HPDE6-E6E7 (cell line): ENCODE measurements at regions not wholly inside any gene's neighbourhood (a gene's known extent, or its start where the extent isn't known, plus 50 kb on each side); places are given as distances from the start of the nearest gene placed in this dataset.

Experiments used
- DNase-seq: peaks from one replicate; pipeline ENCODE4 v3.0.0; 2011; ENCODE audit warnings: missing footprints; ENCODE audit errors: extremely low spot score

GRCh38 chr18:10057894-10058791, 144.3 kb downstream of the VAPA start:
- DNase-seq, result peak; percentile 26

DNA sequence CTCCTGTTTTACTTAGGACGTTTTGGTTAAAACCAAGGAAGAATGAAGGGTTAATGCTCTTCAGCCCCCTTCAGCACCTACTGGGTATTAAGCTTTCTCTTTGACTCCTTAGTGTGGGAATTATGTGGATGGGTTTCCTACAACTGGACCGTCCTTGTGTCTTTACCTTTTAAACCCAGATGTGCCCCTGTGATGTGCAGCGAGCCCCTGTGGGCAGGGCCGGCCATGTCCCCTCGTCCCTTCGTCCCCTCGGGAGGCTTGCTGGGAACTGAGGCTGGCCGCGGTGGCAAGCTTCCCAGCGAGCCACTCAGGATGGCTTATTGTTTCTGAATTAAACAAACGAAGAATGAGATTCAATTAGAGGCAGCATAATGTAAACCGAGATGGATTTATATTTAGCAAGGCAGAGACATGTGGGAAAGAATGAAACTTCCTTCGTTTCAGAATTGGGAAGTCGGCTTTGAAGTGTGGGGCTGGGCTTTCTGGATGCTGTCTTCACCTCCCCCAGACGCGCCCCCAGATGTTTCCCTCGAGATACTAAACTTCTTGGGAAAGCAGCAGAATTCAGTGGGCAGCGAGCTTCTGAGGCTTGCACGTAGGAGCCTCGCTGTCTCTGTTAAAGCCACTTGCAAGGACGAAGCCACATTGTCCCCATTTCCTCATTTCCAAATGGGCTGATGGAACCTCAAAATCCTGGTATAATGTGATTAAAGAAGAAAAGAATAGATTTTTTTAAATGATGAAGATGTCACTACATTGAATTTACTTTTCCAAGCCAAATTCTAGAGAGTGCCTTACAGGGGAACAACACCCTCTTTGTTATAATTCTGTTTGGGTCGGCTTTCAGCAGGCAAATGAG, 146.0 kb downstream of the VAPA start:
- DNase-seq, result no peak

DNA sequence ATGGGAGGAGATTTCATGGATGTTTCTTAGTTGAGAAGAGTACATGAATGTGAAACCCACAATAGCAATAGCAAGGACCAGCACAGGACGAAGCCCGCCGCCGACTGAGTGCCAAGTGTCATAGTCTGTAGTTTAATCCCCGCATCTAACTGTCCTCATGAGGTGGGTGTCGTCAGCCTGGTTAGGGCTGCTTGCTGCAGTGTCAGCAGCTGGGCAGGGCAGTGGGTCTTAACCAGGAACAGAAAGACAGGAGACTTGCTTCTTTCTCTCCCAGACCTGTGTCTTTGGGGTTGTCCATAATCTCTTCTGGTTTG, 146.6 kb downstream of the VAPA start:
- DNase-seq, result no peak

GRCh38 chr18:10060841-10061240, 147.0 kb downstream of the VAPA start:
- DNase-seq, result no peak

GRCh38 chr18:10061566-10062140, 147.8 kb downstream of the VAPA start:
- no peak for DNase-seq

GRCh38 chr18:10062302-10063300, 148.8 kb downstream of the VAPA start:
- no peak for DNase-seq

DNA sequence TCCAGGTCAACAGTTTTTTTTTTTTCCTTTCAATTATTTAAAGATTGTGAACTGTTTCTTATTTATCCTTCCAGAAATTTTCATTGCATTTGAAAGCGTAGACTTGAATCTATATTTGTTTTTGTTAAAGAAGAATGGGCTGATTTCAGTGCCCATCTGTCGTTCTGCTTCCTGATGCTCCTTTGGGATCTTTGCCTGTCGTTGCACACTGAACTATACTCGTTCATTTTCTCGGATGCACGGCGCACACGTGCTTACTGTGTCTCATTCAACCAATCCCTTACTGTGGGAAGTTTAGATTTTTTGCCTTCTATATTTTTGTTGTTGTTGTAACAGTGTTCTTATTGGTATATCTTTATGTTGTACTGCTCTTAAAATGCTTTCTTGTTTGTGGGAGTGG, 149.7 kb downstream of the VAPA start:
- no peak for DNase-seq

DNA sequence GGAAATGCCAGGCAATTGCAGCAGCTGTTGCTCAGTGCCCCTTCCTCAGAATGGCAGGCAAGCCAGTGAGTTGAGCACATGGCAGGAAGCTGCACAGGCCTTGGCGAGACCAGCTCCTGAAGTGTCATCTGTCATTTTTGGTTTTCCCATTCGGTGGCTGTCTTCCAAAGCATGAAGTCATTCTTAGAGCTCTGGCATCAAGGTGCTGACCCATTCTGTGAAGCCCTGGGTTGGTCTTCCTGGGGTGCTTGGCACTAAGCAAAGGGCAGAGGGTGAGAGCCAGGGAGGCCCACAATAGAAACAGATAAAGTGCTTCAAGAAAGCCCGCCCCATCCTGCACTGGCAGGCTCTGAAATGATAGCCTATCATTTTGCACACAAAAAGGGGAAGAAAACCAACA, 150.5 kb downstream of the VAPA start:
- DNase-seq, result no peak

DNA sequence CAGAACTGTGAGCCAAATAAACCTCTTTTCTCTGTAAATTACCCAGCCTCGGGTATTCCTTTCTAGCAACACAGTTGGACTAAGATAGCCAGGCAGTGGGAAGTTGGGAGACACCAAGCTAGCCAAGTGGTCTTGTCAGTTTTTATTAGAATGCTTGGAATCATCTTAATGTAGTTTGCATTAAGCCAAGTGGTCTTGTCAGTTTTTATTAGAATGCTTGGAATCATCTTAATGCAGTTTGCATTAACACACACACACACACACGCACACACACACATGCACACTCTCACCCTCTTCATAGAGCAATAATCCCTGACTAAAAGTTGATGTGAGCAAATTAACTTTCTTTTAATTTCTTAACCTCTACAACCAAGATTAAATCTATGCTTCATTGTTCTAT, 151.5 kb downstream of the VAPA start:
- DNase-seq, result no peak

DNA sequence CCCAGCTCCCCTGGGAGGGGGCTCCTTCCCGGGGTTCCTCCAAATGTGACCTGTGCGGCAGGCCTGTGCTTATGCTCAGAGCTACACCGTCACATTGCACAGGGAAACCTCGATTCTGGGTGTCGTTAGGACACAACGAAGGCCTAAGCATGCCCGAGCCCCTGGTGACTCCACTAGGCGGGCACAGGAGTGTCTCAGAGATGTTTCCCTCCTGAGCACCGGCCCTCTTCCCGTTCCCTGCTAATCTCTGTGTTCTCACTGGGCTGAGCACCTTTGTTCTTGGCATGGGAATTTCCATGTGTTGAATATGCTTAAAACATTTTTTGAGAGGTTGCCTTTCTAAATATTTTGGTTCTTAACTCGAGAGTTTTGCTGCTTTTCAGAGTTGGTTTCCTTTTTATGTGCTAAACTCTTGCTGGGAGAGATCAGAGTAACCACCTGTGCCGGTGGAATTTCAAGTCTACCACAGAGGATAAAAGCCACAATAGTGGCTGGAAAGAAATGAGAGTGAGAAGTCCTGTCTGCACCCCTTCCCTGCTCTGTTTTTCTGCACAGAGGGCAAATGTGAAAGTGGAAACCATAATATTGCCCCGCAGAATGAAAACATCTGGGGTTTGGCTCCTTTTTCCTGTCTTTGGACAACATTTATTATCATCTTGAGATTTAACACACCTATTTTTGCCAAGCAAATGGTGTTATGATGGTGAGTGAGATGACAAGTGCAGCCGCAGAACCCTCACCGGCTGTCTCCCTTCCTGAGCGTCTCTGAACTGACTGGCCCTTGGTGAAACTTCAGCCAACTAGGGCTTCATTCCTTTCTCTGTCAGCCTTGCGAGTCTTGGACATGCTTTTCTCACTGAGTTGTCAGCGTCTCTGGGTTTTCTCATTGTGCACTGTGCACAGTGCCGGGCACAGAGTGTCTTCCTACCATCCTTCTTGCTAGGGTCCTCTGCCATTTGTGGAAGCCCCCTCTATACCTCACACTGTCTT, 154.1 kb downstream of the VAPA start:
- no peak for DNase-seq

GRCh38 chr18:10068766-10069567, 155.2 kb downstream of the VAPA start:
- no peak for DNase-seq

DNA sequence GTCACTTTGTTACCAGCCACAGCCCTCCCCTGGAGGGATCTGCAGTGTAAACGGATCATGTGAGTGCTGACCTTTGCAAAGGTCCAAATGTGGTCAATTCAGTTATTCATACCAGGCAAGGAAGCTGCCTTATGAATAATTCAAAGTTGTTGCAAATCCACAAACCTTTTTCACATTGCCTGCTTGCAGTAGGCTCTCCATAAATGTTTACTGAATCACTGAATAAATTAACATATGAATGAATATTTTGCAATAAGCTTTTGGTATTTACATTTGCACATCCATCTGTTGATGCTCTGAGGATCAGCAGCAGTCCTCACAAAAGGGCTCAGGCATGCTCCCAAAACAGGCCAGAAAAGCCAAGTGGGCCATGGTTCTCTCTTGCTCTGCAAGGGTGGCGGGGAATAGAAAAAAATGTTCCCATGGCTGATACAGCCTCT, 156.8 kb downstream of the VAPA start:
- no peak for DNase-seq

DNA sequence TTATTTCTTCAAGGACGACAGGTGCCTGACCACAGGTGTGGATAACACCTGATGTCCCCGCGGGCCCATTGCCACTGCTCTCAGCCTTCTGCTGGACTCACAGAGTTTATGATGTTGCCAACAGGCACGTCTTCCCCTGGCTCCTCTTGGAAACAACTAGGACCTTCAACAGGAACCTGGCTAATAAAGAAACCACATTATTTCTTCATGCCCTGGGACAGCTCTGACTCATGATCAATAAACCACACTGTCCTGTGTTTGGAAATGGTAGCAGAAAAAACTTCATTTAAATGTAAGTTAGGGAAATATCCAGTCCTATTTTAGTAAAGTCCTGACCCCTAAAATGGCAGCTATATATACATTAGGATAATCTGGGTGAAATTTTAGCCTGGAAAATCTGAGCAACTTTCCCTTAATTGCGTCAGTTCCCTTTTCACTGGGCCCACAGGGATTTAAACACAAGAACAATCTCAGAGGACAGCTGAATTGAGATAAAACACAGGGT, 158.9 kb downstream of the VAPA start:
- DNase-seq, result no peak

- DNase-seq, result no peak
Observed at GRCh38 chr18:10074110-10074509, 160.3 kb downstream of the VAPA start.

- DNase-seq, result no peak
Observed at GRCh38 chr18:10074728-10075127, 160.9 kb downstream of the VAPA start.

- no peak for DNase-seq
Observed at GRCh38 chr18:10076502-10077030, 162.8 kb downstream of the VAPA start.

DNA sequence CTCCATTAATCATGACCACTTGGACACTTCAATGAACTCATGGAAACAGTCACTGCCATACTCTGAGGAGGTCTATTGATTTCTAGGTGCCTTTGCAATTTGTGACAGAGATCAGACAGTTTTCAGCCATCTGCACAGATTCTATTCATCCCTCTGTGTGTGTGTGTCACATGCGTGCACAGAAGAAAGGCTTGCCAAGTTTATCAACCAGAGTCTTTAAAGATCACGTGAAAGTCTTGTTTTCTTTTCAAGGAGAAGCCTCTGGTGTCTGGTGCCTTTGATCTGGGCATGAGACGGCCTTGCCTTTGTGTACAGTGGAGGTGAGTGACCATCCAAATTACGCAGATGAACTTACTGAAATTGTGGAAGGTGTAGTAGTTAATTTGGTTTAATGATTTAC, 164.2 kb downstream of the VAPA start:
- DNase-seq, result no peak

DNA sequence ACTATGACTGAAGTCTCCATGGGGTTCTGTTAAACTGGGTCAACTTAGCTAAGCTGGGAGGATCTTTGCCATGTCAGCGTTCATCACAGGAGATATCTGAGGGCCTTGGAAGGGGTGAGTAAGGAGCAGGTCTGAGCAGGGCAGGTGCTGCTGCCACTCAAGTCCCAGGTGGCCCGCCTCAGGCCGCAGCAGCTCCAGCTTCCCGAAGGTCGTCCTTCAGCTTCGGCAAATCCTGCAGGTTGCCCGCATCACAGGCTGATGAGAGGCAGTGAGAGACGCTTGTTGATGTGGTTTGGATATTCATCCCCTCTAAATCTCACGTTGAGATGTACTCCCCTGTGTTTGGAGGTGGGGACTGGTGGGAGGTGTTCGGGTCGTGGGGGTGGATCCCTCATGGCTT, 166.6 kb downstream of the VAPA start:
- no peak for DNase-seq

GRCh38 chr18:10081492-10081891, 167.7 kb downstream of the VAPA start:
- DNase-seq, result no peak
